Uterus (tissue), 2 donors: ENCODE measurements at regions not wholly inside any gene's neighbourhood (a gene's known extent, or its start where the extent isn't known, plus 50 kb on each side); places are given as distances from the start of the nearest gene placed in this dataset.

Source experiments
- CTCF ChIP-seq, 4 experiments: fragments of 200-600 bp in 2 of 4; fragments of 450-650 bp in 2 of 4; sonication (generic) in 2 of 4; IDR thresholded peaks; one replicate each; pipeline ENCODE4 v1.5.1; 2016 to 2019; ENCODE audit warnings: antibody characterized with exemption in 4 of 4, mild to moderate bottlenecking in 2 of 4, moderate library complexity in 1 of 4
- POLR2A ChIP-seq, 2 donors: fragments of 450-650 bp; IDR thresholded peaks; one replicate each; pipeline ENCODE4 v1.6.1; 2016; ENCODE audit warnings: antibody characterized with exemption in 2 of 2, mild to moderate bottlenecking in 1 of 2, moderate library complexity in 1 of 2

GRCh38 chr6:48814957-48815356, 648.1 kb downstream of the MMUT start:
- no peak for TF ChIP-seq CTCF (IDR thresholded peaks at IDR 0.05)
- TF ChIP-seq POLR2A (IDR thresholded peaks at IDR 0.05) = no peak
